Natural killer cell (primary cell): ENCODE measurements at regions not wholly inside any gene's neighbourhood (a gene's known extent, or its start where the extent isn't known, plus 50 kb on each side); places are given as distances from the start of the nearest gene placed in this dataset.

Experiments used
- ATAC-seq, 3 donors: fragments of 150-1000 bp in 2 of 3; fragments of 200-7000 bp in 1 of 3; cut with Tn5 transposase; 1 replicate in 1 of 3; 2 replicates in 2 of 3; pipeline ENCODE4 v1.10.0; 2021; ENCODE audit warnings: mild to moderate bottlenecking in 2 of 3, moderate library complexity in 2 of 3
- DNase-seq, 2 donors: peaks; one replicate each; pipeline versions ENCODE4 v3.0.0 to v3.0.0-alpha.2; 2013 to 2021; ENCODE audit warnings: mixed read lengths in 1 of 2
- H3K27ac ChIP-seq: one replicate; pipeline ENCODE4 v1.5.1; 2013; ENCODE audit warnings: mild to moderate bottlenecking, low read length
- H3K27me3 ChIP-seq: one replicate; pipeline ENCODE4 v1.6.1; 2013; ENCODE audit warnings: low read length; ENCODE audit not compliant: control insufficient read depth, insufficient read depth
- H3K36me3 ChIP-seq: one replicate; pipeline ENCODE4 v1.6.1; 2013; ENCODE audit warnings: low read length; ENCODE audit not compliant: control insufficient read depth, insufficient read depth
- H3K4me1 ChIP-seq: one replicate; pipeline ENCODE4 v1.6.1; 2013; ENCODE audit warnings: low read length; ENCODE audit not compliant: control insufficient read depth, insufficient read depth
- H3K4me3 ChIP-seq: one replicate; pipeline ENCODE4 v1.5.1; 2013; ENCODE audit warnings: low read length
- H3K9me3 ChIP-seq: one replicate; pipeline ENCODE4 v1.6.1; 2013; ENCODE audit warnings: low read length; ENCODE audit not compliant: control insufficient read depth, insufficient read depth
- H3K27ac Mint-ChIP-seq, 2 donors: one replicate each; pipeline ENCODE4 v1.8.0; 2022; ENCODE audit warnings: mild to moderate bottlenecking in 2 of 2, mixed read lengths in 2 of 2, moderate library complexity in 1 of 2
- H3K27me3 Mint-ChIP-seq, 2 donors: one replicate each; pipeline ENCODE4 v1.8.0; 2022; ENCODE audit warnings: low read depth in 2 of 2, mixed read lengths in 2 of 2
- H3K36me3 Mint-ChIP-seq: one replicate; pipeline ENCODE4 v1.8.0; 2022; ENCODE audit warnings: mixed read lengths
- H3K4me1 Mint-ChIP-seq, 2 donors: one replicate each; pipeline ENCODE4 v1.8.0; 2022; ENCODE audit warnings: mixed read lengths in 2 of 2
- H3K4me3 Mint-ChIP-seq: one replicate; pipeline ENCODE4 v1.8.0; 2022; ENCODE audit warnings: mild to moderate bottlenecking, moderate library complexity, mixed read lengths
- H3K9me3 Mint-ChIP-seq, 2 donors: one replicate each; pipeline ENCODE4 v1.8.0; 2022; ENCODE audit warnings: mixed read lengths in 2 of 2
- CTCF ChIP-seq: fragments of 200-600 bp; IDR thresholded peaks from one replicate; pipeline ENCODE4 v1.8.0; 2022; ENCODE audit warnings: antibody characterized with exemption
- WGBS: methylation state at CpG from one replicate; pipeline ENCODE4 v1.1.7; 2013; ENCODE audit warnings: missing lambda C conversion rate; ENCODE audit not compliant: insufficient coverage; 5-methylcytosine and 5-hydroxymethylcytosine counted together
- intact Hi-C: fragments of 100-400 bp; cut with micrococcal nuclease; formaldehyde crosslinking; loops from one replicate; pipeline ENCODE4 v1.14.2; 2022

- no peak for DNase-seq
- Histone ChIP-seq H3K27me3 (no peaks in the 10 kb centered on the region), H3K4me3 (no peak overlapping the region), H3K27ac (no peak overlapping the region), H3K36me3 (no peaks in the 10 kb centered on the region), H3K4me1 (no peaks in the 10 kb centered on the region), H3K9me3 (peaks cover 3% of the 10 kb centered on the region)
- Mint-ChIP-seq H3K4me1 (no peaks in the 10 kb centered on the region), H3K27me3 (no peaks in the 10 kb centered on the region), H3K36me3 (no peaks in the 10 kb centered on the region), H3K9me3 (peaks cover 16 to 21% of the 10 kb centered on the region in 2 donors), H3K4me3 (no peak overlapping the region), H3K27ac (no peak overlapping the region)
- no peak for ATAC-seq
- no peak for TF ChIP-seq CTCF
- intact Hi-C loops = no loop called here
- WGBS = 84% methylated on average over 6 of the region's 6 CpGs
Observed at GRCh38 chr7:84822941-84823510, 363.8 kb downstream of the SEMA3D start.

DNA sequence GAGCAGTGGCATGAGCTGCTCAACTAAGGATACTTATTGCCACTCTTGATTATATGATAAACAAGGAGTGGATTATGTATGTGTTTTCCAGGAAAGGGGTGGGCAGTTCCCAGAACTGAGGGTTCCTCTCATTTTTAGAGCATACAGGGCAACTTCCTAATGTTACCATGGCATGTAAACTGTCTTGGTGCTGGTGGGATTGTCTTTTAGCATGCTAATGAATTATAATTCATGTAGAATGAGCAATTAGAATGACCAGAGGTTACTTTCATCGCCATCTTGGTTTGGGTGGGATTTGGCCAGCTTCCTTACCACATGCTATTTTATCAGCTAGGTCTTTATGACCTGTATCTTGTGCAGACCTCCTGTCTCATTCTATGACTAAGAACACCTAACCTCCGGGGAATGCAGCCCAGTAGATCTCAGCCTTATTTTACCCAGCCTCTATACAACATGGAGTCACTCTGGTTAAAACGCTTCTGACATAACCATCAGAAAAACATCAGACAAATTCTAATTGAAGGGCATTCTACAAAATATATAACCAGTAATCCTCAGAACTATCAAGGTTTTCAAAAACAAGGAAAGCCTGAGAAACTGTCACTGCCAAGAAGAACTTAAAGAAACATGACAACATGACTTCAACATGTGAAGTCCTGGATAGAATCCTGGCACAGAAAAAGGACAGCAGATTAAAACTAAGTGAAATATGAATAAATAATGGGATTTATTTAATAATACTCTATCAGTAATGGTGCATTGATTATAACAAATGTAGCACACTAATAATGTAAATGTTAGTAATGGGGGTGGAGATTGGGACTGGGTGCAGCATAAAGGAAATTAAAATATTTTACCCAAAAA lies 365.0 kb downstream of the SEMA3D start:
- Mint-ChIP-seq H3K4me3 (no peak overlapping the region), H3K36me3 (no peaks in the 10 kb centered on the region), H3K4me1 (no peaks in the 10 kb centered on the region), H3K27ac (no peak overlapping the region), H3K27me3 (no peaks in the 10 kb centered on the region), H3K9me3 (peaks cover 16 to 24% of the 10 kb centered on the region in 2 donors)
- H3K4me3 ChIP-seq = no peak overlapping the region
- peaks cover 3% of the 10 kb centered on the region for H3K9me3 ChIP-seq
- no peak for ATAC-seq
- DNase-seq = no peak
- intact Hi-C loops = no loop called here
- H3K36me3 ChIP-seq = no peaks in the 10 kb centered on the region
- H3K27ac ChIP-seq = no peak overlapping the region
- no peaks in the 10 kb centered on the region for H3K27me3 ChIP-seq
- no peaks in the 10 kb centered on the region for H3K4me1 ChIP-seq
- no peak for TF ChIP-seq CTCF
- WGBS = 67% methylated on average over 3 of the region's 3 CpGs

DNA sequence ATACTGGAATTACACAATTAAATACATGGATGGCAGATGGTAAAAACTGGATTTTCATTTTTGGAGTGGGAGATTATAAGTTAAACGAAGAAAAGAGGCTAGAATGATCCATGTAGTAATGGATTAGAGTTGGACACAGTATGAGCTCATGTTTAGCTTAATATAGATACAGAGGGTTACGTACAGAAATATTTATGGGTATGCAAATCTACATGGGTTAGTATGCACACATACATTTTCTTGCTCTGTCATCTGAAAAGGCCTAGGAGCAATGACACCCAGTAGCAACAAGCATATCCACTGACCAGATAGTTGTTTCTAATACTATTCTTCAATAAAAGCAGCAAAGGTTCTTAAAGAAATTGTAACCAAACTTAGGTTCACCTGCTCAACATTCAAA lies 366.4 kb downstream of the SEMA3D start:
- H3K4me3 Mint-ChIP-seq = no peak overlapping the region
- H3K36me3 ChIP-seq = no peaks in the 10 kb centered on the region
- H3K27me3 Mint-ChIP-seq = no peaks in the 10 kb centered on the region
- intact Hi-C loops = no loop called here
- H3K9me3 ChIP-seq = peaks cover 3% of the 10 kb centered on the region
- H3K9me3 Mint-ChIP-seq = peaks cover 15 to 18% of the 10 kb centered on the region in 2 donors
- H3K27ac Mint-ChIP-seq = no peak overlapping the region
- no peaks in the 10 kb centered on the region for H3K4me1 Mint-ChIP-seq
- TF ChIP-seq CTCF = no peak
- no peak overlapping the region for H3K27ac ChIP-seq
- ATAC-seq = no peak
- no peaks in the 10 kb centered on the region for H3K27me3 ChIP-seq
- H3K4me3 ChIP-seq = no peak overlapping the region
- no peaks in the 10 kb centered on the region for H3K4me1 ChIP-seq
- no peak for DNase-seq
- 0% methylated on average over 2 of the region's 2 CpGs for WGBS
- H3K36me3 Mint-ChIP-seq = no peaks in the 10 kb centered on the region
